Fibroblast of lung (primary cell): ENCODE measurements at regions not wholly inside any gene's neighbourhood (a gene's known extent, or its start where the extent isn't known, plus 50 kb on each side); places are given as distances from the start of the nearest gene placed in this dataset.

Experiments used
- DNase-seq, 2 donors: peaks; one replicate each; pipeline versions ENCODE4 v3.0.0 to v3.0.0-alpha.2; 2010; ENCODE audit warnings: low read depth in 2 of 2
- H2AFZ ChIP-seq: 2 replicates; pipeline ENCODE4 v1.5.1; 2012; ENCODE audit warnings: low read length, control low read depth, inconsistent platforms
- H3K27ac ChIP-seq: 2 replicates; pipeline ENCODE4 v1.5.1; 2011; ENCODE audit warnings: low read length, control low read depth; ENCODE audit not compliant: insufficient read depth
- H3K27me3 ChIP-seq: 2 replicates; pipeline ENCODE4 v1.5.1; 2011; ENCODE audit warnings: mild to moderate bottlenecking, low read length; ENCODE audit not compliant: control insufficient read depth, insufficient read depth
- H3K36me3 ChIP-seq: 2 replicates; pipeline ENCODE4 v1.5.1; 2011; ENCODE audit warnings: low read length; ENCODE audit not compliant: control insufficient read depth, insufficient read depth
- H3K4me1 ChIP-seq: 2 replicates; pipeline ENCODE4 v1.5.1; 2011; ENCODE audit warnings: low read length; ENCODE audit not compliant: control insufficient read depth, insufficient read depth; ENCODE audit errors: extremely low read depth
- H3K4me2 ChIP-seq: 2 replicates; pipeline ENCODE4 v1.5.1; 2011; ENCODE audit warnings: low read length, control low read depth; ENCODE audit not compliant: insufficient read depth; ENCODE audit errors: extremely low read depth
- H3K4me3 ChIP-seq, 4 experiments: fragments of 200-600 bp in 1 of 4; sonication (generic) in 1 of 4; replicated peaks in 1 of 4; 2 replicates each; pipeline ENCODE4 v1.5.1; 2011 to 2016; ENCODE audit warnings: low read length in 4 of 4, low read depth in 3 of 4, mild to moderate bottlenecking in 3 of 4, control low read depth in 2 of 4, inconsistent platforms in 1 of 4, mixed read lengths in 1 of 4; ENCODE audit not compliant: insufficient read depth in 1 of 4; ENCODE audit errors: control extremely low read depth in 1 of 4
- H3K79me2 ChIP-seq: 2 replicates; pipeline ENCODE4 v1.5.1; 2012; ENCODE audit warnings: mild to moderate bottlenecking, low read length, inconsistent platforms; ENCODE audit not compliant: control insufficient read depth, insufficient read depth
- H3K9ac ChIP-seq: 2 replicates; pipeline ENCODE4 v1.5.1; 2011; ENCODE audit warnings: mild to moderate bottlenecking, low read length, control low read depth; ENCODE audit not compliant: insufficient read depth
- H3K9me3 ChIP-seq: 2 replicates; pipeline ENCODE4 v1.5.1; 2012; ENCODE audit warnings: low read depth, low read length; ENCODE audit not compliant: control insufficient read depth, insufficient read depth
- H4K20me1 ChIP-seq: 2 replicates; pipeline ENCODE4 v1.5.1; 2011; ENCODE audit warnings: low read length; ENCODE audit not compliant: control insufficient read depth, insufficient read depth; ENCODE audit errors: extremely low read depth
- EZH2 ChIP-seq: IDR thresholded peaks from 2 replicates; pipeline ENCODE4 v1.5.1; 2012; ENCODE audit warnings: low read length, control low read depth, mild to moderate bottlenecking; ENCODE audit errors: missing control alignments
- TF ChIP-seq, protein P1 (sequence below), 2 donors: IDR thresholded peaks in 1 of 2; conservative IDR thresholded peaks in 1 of 2; 1 replicate in 1 of 2; 2 replicates in 1 of 2; pipeline ENCODE4 v1.5.1; 2011 to 2012; ENCODE audit warnings: low read length in 2 of 2, control low read depth in 1 of 2, inconsistent platforms in 1 of 2, low read depth in 1 of 2, mild to moderate bottlenecking in 1 of 2

DNA sequence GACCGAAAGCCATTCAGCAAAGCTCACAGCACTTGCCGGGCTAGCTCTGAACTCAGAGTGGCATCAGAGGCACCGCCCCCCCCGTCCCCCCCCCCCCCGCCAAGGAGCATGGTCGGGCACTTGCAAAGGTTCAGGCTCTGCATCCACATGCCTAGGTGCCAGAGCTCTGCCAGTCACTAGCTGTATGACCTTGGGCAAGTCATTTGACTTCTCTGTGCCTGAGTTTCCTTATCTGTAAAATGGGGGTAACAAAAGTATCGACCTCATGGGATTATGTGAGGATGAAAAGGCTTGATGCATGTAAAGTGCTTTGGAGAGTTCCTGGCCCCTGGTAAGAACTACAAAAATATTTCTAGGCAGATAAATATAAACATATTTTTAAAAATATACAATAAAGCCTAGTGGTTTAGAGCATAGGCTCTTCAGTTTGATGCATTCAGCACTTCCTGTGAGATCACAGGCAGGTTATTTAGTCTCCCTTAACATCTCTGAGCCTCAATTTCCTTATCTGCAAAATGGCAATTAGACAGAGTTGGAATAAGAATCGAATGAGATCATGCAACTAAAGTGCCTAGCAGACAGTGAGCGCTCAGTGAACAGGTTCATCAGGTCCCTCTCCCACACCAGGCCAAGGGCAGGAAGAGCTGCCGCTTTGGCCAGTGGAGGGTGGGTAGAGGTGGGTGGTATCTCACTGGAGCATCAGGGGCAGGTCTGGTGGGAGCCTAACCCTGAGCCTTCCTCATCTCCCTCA, 117.2 kb downstream of the CYLD start:
- Histone ChIP-seq H3K79me2 (no peaks in the 10 kb centered on the region), H3K9me3 (no peaks in the 10 kb centered on the region), H3K27me3 (no peaks in the 10 kb centered on the region), H3K4me1 (no peaks in the 10 kb centered on the region), H3K4me3 (no peak overlapping the region), H4K20me1 (no peaks in the 10 kb centered on the region), H2AFZ (no peak overlapping the region), H3K9ac (no peak overlapping the region), H3K36me3 (no peaks in the 10 kb centered on the region), H3K4me2 (no peak overlapping the region), H3K27ac (no peak overlapping the region)
- DNase-seq, result no peak
- no peak for TF ChIP-seq EZH2
- TF ChIP-seq, protein P1, sequence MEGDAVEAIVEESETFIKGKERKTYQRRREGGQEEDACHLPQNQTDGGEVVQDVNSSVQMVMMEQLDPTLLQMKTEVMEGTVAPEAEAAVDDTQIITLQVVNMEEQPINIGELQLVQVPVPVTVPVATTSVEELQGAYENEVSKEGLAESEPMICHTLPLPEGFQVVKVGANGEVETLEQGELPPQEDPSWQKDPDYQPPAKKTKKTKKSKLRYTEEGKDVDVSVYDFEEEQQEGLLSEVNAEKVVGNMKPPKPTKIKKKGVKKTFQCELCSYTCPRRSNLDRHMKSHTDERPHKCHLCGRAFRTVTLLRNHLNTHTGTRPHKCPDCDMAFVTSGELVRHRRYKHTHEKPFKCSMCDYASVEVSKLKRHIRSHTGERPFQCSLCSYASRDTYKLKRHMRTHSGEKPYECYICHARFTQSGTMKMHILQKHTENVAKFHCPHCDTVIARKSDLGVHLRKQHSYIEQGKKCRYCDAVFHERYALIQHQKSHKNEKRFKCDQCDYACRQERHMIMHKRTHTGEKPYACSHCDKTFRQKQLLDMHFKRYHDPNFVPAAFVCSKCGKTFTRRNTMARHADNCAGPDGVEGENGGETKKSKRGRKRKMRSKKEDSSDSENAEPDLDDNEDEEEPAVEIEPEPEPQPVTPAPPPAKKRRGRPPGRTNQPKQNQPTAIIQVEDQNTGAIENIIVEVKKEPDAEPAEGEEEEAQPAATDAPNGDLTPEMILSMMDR (conservative IDR thresholded peaks at IDR 0.05 in 1 of 2, IDR thresholded peaks at IDR 0.05 in 1 of 2; ENCODE audit: low read depth in 1 of 2, low read length in 2 of 2), result no peak

DNA sequence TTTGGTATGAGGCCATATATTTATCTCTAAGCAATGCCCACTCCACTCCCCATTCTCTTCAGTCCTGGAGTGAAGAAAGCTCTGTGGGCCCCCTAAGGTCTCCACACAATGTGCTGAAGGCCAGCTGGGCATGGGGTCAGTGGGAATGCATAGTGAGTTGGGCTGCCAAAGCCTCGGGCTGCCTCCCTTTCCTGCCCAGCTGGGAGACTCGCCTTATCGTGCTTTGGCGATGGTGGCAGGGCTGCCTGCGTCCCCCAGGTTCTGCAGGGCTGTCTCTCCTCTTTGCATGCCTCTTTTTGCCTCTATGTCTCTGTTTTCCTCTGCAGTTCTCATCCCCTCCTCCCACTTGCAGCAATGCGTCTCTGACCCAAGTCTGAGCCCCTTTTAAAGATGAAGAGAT, 116.5 kb downstream of the CYLD start:
- H3K79me2 ChIP-seq, result no peaks in the 10 kb centered on the region
- no peaks in the 10 kb centered on the region for H3K9me3 ChIP-seq
- TF ChIP-seq, protein P1 (conservative IDR thresholded peaks at IDR 0.05 in 1 of 2, IDR thresholded peaks at IDR 0.05 in 1 of 2; ENCODE audit: low read depth in 1 of 2, low read length in 2 of 2), result no peak
- TF ChIP-seq EZH2, result no peak
- no peaks in the 10 kb centered on the region for H4K20me1 ChIP-seq
- DNase-seq, result no peak
- no peaks in the 10 kb centered on the region for H3K36me3 ChIP-seq
- no peaks in the 10 kb centered on the region for H3K27me3 ChIP-seq
- no peak overlapping the region for H3K4me2 ChIP-seq
- no peak overlapping the region for H3K4me3 ChIP-seq
- H2AFZ ChIP-seq, result no peak overlapping the region
- H3K9ac ChIP-seq, result no peak overlapping the region
- no peaks in the 10 kb centered on the region for H3K4me1 ChIP-seq
- no peak overlapping the region for H3K27ac ChIP-seq

DNA sequence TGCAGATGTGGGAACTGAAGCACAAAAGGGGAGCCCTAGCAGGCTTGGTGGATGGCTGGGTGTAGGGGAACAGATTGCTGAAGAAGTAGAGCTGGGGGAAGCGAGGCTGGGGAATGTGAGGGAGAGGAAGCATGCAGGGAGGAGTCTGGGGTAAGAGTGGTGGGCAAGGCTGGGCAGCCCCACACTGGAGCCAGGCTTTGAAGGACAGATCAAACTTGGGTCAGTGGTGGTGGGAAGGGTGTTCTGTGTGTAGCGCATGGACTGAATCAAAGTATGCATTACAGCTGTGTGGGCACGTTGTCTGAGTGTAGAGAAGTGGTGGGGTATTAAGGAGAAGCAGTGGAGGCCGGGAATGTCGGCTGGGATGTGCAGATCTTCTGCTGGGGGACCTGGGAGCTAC, 116.0 kb downstream of the CYLD start:
- TF ChIP-seq, protein P1 (conservative IDR thresholded peaks at IDR 0.05 in 1 of 2, IDR thresholded peaks at IDR 0.05 in 1 of 2; ENCODE audit: low read depth in 1 of 2, low read length in 2 of 2), result no peak
- no peak for TF ChIP-seq EZH2
- Histone ChIP-seq H4K20me1 (no peaks in the 10 kb centered on the region), H3K4me2 (no peak overlapping the region), H3K4me1 (no peaks in the 10 kb centered on the region), H3K36me3 (no peaks in the 10 kb centered on the region), H3K27ac (no peak overlapping the region), H3K9ac (no peak overlapping the region), H3K27me3 (no peaks in the 10 kb centered on the region), H3K79me2 (no peaks in the 10 kb centered on the region), H3K4me3 (no peak overlapping the region), H3K9me3 (no peaks in the 10 kb centered on the region), H2AFZ (no peak overlapping the region)
- no peak for DNase-seq
